Islet precursor cell (in vitro differentiated cells): ENCODE measurements at regions not wholly inside any gene's neighbourhood (a gene's known extent, or its start where the extent isn't known, plus 50 kb on each side); places are given as distances from the start of the nearest gene placed in this dataset.

Source experiments
- DNase-seq: peaks from one replicate; pipeline ENCODE4 v3.0.0-alpha.2; 2018

GRCh38 chr3:80142714-80143113 is 374.9 kb upstream of the ROBO1 start:
- no peak for DNase-seq

DNA sequence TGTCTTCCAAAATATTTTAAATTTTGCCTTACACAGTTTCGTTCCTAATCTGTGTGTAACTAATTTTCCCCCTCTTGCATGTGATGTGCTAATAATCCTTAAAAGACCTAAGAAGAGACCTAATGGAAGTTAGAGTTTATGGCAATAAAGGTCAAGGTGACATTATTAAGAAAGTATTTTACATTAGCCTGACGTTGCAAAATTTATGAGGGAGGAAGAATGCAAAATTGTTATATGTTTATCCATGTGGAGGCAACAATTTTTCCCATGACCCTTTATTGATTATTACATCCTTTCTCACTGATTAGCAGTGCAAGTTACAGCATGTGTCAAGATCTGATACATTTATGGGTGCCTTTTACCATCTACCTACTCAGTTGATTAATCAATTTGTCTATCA is 373.8 kb upstream of the ROBO1 start:
- no peak for DNase-seq

GRCh38 chr3:80116281-80116680 is 348.5 kb upstream of the ROBO1 start:
- DNase-seq: no peak

GRCh38 chr3:80114694-80115093 is 346.9 kb upstream of the ROBO1 start:
- no peak for DNase-seq

DNA sequence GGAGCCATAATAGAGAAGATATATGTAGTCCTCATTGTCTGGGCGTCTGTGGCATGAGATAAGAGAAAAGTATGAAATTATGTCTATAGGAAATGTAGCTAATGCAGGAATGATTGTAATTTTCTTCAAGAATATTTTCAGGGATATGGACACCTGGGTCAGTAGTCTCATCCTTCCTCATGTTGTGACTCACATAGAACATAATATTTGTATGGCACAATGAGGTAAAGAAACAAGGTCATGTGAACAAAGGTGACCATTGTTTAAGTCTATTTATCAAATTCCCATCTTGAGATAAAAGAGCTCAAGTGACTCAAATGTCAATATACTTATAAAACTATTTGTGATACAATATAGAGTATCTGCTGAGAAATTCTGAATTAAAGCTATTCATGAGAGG is 345.5 kb upstream of the ROBO1 start:
- no peak for DNase-seq

GRCh38 chr3:80099559-80100066 is 331.8 kb upstream of the ROBO1 start:
- DNase-seq: no peak

DNA sequence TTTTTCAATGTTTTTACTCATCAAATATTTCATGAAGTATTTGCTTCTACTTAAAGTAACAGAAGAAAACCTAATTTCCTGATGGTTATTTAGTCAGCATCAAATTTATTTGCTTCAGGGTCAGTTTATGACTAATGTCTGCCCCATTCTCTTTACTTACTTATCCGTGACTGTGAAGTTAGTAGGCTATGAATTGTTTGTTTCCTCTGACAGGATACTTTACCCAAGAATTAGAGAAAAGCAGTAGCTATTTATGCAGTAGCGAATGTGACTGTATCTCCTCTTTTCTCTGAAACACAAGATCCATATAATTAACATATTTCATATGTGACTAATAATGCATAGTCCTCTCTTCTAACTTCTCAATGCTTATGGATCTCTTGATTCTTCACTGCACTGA is 329.9 kb upstream of the ROBO1 start:
- DNase-seq: no peak

GRCh38 chr3:80096909-80097308 is 329.1 kb upstream of the ROBO1 start:
- no peak for DNase-seq

DNA sequence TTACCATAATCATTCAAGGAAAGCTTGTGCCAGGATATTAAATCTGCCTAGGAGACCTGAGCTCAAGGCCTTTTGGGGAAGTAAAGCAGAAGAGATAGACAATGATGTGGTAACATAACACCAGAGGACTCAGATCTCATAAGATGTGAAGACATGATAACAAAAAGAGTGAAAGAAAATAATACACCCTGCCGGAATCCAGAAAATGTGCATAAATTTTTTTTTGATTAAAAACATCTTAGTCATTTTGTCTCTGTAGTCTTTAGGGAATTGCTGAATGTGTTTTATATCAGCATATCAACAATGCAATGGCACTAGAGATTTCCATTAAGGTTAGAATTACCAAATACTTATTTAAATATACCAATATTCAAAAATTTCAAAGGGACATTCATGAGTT is 326.8 kb upstream of the ROBO1 start:
- no peak for DNase-seq

DNA sequence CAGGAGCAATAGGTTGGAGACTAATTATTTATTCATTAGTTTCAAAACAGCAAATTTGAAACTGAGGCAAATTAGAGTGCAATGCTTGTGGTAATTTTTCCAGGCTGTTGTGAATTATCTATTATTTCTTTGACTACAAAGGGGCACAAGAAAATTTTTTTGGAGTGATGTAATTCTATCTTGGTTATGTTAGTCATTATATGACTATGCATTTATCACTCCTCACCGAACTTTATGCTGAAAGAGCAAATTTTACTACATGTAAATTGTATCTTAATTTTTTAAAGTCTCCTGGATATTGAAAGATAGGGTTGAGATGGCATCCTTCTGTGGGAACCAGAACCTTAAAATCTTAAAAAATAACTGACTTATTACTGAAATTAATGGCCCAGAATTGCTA is 320.0 kb upstream of the ROBO1 start:
- DNase-seq: no peak

DNA sequence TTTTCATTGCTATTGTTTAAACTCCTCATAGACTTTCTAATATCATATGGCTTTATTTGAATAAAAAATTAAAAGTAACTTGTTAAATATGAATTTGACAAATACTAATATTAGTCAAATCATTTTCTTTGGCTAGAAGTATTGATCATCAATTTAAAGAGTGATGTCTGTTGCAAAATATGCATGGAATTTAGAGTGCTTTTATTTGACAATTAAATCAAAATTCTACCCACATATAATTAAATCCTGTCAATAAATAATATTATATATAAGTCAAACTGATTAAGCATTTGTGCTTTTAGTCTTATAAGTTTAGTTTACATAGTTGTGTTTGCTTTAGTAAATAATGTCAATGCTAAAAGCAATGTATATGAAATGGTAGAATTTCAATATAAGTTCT is 318.6 kb upstream of the ROBO1 start:
- no peak for DNase-seq

DNA sequence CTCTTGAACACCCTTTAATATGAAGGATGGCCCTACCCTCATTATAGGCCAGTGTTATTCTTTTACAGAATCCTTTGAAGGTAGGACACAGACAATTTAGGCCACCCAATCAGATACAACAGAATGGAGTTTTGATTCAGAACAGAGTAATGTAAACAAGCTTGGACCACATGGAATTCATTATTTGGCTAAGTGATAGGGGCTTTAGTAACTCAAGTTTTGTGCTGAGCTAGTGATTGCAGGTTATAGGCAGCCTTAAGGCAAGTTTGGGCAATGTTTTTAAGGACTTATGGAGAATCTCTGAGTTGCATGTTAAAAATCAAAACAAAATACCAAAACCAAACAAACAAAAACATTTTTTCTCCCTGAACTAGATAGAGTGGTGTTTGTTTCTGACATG is 312.1 kb upstream of the ROBO1 start:
- no peak for DNase-seq

DNA sequence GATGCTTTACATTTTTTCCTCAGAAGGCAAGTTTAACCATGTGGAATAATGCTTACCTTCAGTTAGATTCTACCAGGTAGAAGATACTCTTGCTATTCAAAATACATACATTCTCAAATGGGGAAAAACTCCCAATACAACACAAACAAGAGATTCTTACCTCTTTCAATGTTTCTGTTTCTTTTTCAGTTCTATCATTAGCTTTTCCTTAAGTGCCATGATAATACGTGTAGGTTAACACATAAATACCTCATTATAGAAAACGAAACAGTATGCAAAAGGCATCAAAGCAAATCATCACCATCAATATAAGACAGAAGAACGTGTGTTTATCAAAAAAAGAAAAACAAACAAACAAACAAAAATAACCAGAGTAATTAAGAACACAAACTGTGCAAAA is 300.7 kb upstream of the ROBO1 start:
- no peak for DNase-seq

GRCh38 chr3:80063535-80063934 is 295.7 kb upstream of the ROBO1 start:
- no peak for DNase-seq

DNA sequence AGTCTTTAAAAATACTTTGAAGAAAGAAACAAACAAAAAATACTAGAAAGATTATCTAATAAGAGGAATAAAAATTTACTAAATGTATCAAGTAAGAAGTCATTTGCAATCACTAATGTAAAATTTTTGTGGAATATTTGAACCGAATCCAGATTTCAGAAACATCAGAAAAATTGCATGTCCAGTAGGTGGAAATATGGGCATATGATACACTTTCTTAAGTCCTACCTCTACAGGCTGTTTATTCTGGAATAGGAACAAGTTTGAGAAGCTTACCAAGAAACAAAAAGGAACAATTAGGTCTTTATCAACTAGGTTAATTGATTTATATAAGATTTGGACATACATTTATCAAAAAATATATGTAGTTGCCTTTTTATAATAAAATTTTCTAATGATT is 292.9 kb upstream of the ROBO1 start:
- DNase-seq: no peak

DNA sequence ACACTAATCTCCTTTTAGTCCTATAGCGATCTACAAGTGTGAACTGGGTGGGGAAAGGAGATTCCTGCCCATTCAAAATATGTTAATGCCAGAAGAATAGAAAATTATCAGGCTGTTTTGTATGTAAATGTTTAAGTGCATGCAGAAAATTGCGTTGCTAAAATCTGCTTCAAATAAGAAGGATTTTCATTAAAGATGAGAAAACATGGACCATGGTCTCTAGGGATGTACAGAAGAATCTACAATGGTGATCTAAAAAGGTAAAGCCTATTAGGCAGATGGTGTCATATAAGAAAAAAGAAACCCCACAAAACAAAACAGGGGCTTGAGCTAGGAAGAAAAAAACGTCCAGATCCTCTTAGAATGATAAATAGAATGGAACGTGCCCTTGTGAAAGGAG is 287.5 kb upstream of the ROBO1 start:
- DNase-seq: no peak

DNA sequence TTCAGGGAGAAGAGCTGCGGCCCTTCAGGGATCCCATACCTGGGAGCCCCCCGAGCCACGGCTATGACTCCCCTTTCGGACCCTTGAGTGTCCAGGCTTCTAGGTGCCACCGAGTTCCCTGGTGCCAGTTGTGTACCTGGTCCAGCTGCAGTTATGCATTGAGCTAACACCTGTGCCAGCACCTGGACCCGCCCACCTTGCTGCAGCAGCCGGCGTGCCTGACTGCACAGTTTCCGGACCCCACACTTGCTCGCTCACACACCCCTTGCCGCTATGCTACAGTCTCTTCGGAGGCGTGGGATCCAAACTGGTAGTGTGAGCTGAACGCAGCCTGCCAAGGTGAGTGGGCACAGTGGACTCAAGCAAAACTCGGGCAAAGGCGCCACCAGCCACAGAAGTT is 284.5 kb upstream of the ROBO1 start:
- no peak for DNase-seq

GRCh38 chr3:80051602-80051962 is 283.8 kb upstream of the ROBO1 start:
- DNase-seq: no peak

GRCh38 chr3:80050826-80051601 is 283.2 kb upstream of the ROBO1 start:
- DNase-seq: no peak

- no peak for DNase-seq
Observed at GRCh38 chr3:80043226-80043625, 275.4 kb upstream of the ROBO1 start.

DNA sequence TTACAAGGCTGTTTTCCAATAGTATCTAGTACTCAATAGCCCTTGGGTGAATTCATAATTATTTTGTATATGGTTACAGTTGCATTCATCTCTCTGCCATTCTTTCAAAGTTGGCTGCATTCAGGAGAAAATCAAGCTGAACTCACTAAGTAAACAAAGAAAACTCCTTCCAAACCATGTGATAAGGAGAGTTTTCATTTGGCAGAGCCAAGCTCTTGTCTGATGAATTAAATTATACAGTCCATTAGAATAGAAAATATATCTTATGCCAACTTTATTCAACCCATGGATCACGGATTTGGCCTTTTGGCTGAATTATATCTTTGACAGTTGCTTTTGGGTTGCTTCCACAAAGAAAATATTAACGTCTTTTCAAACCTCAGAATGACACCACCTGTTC is 272.3 kb upstream of the ROBO1 start:
- no peak for DNase-seq

DNA sequence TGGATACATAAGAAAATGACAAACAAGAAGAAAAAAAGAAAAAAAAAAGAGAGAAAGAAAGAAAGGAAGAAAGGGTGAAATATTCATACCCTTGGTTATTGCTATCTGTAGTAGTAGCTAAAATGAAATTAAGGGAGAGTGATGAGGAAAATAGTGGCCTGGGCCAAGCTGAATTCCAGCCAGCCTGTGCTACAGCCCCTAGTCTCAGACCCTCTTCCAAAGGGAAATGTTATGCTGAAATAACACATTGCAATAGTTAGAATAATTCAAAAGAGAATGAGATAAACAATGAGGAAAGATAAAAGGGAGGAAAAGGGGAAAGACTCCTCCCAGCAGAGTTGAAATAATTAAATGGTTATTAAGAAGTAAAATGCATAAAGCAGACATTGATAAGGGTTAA is 268.4 kb upstream of the ROBO1 start:
- no peak for DNase-seq

DNA sequence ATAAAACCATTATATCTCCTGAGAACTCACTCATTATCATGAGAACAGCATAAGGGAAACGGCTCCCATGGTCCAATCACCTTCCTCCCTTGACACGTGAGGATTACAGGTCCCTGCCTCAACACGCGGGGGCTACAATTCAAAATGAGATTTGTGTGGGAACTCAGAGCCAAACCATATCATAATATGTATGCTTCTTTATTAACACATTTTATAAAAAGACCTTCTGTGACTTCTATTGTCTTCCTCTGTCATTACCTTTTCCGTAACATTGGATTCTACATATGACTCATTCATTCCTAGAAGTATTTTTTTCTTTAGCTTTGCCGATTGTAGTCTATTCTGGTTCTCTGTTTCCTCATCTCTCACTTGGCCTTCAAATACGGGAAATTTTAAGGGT is 267.2 kb upstream of the ROBO1 start:
- DNase-seq: no peak

GRCh38 chr3:80023010-80023409 is 255.2 kb upstream of the ROBO1 start:
- DNase-seq: no peak

DNA sequence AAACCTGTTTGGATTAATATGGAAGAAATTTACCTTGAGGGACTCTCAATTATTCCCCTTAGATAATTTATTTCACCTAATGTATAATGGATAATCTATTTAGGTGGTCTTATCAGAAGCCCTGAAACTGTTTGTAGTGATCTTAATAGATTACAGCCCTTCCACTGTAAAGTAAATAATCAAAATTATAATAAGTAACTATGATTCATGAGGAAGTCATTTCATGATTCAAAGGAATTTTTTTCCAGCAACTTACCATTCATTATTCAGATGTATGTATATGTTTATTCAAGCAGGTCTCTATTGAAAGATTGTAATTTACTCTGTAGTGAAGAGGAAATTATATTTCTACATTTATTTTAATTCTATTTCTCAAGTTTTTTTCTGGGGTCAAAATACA is 250.6 kb upstream of the ROBO1 start:
- no peak for DNase-seq
